SH-SY5Y (cell line): ENCODE measurements at regions not wholly inside any gene's neighbourhood (a gene's known extent, or its start where the extent isn't known, plus 50 kb on each side); places are given as distances from the start of the nearest gene placed in this dataset.

Experiments
- GATA2 ChIP-seq: IDR thresholded peaks from 2 replicates; pipeline ENCODE4 v1.6.1; 2011; ENCODE audit warnings: mild to moderate bottlenecking, low read depth, low read length
- GATA3 ChIP-seq: IDR thresholded peaks from 2 replicates; pipeline ENCODE4 v1.6.1; 2011; ENCODE audit warnings: low read depth, mild to moderate bottlenecking, low read length, moderate library complexity

DNA sequence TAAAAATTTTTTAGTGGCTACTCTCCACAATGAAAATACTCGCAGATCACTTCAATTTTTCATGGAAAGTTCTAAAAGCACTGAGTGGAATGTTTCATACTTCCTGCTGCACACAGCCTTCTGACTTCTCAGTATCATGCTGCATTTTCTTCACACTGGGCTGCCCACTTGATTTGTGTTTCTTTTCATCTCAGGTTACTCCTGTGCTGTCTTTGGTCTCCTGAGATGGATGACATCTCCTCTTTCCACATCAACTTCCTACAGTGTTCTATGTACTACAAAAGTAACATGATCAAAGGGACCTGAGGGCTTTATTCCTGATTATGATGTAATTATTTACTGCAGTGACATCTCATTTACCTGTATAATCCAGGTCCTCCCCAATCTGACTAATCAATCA lies 927.7 kb downstream of the ROBO2 start:
- TF ChIP-seq GATA2: no peak
- no peak for TF ChIP-seq GATA3
